Caco-2 (cell line): ENCODE measurements at regions not wholly inside any gene's neighbourhood (a gene's known extent, or its start where the extent isn't known, plus 50 kb on each side); places are given as distances from the start of the nearest gene placed in this dataset.

Experiments used
- BruUV-seq: library from RNA; stranded (reverse); fragments of 400-500 nt; replicated peaks from 2 replicates; lab custom pipeline; 2021; lab: Mats Ljungman, UMichigan
- CTCF ChIA-PET: fragments of 300-600 bp; sonication (Branson Sonifier 250); formaldehyde crosslinking; loops from one replicate; lab custom pipeline; 2022; ENCODE audit warnings: antibody characterized with exemption; lab: Charles Lee
- POLR2A ChIA-PET: fragments of 300-600 bp; sonication (Branson Sonifier 250); formaldehyde crosslinking; loops from one replicate; lab custom pipeline; 2022; ENCODE audit warnings: antibody characterized with exemption; lab: Charles Lee
- DNase-seq, 2 experiments: peaks; one replicate each; pipeline versions ENCODE4 v3.0.0 to v3.0.0-alpha.2; 2020 to 2022
- H3K27me3 ChIP-seq: replicated peaks from 2 replicates; pipeline ENCODE4 v1.6.0; 2011; ENCODE audit warnings: low read length; ENCODE audit not compliant: control insufficient read depth, insufficient read depth
- H3K36me3 ChIP-seq: 2 replicates; pipeline ENCODE4 v1.5.1; 2011; ENCODE audit warnings: low read length; ENCODE audit not compliant: control insufficient read depth, insufficient read depth
- H3K4me1 ChIP-seq: fragments of 250-450 bp; sonication (Bioruptor Pico); 2 replicates; pipeline ENCODE4 v1.5.1; 2020; ENCODE audit warnings: mild to moderate bottlenecking
- H3K4me3 ChIP-seq: 2 replicates; pipeline ENCODE4 v1.5.1; 2011; ENCODE audit warnings: low read depth, mild to moderate bottlenecking, control low read depth, low read length
- H3K9me3 ChIP-seq: fragments of 250-450 bp; sonication (Bioruptor Pico); 2 replicates; pipeline ENCODE4 v1.5.1; 2020; ENCODE audit warnings: mild to moderate bottlenecking, moderate library complexity
- H3K27ac Mint-ChIP-seq: one replicate; pipeline ENCODE4 v1.8.0; 2022; ENCODE audit warnings: mixed read lengths; ENCODE audit not compliant: unreplicated experiment
- H3K27me3 Mint-ChIP-seq: one replicate; pipeline ENCODE4 v1.8.0; 2022; ENCODE audit warnings: mixed read lengths; ENCODE audit not compliant: insufficient read depth, unreplicated experiment
- H3K36me3 Mint-ChIP-seq: one replicate; pipeline ENCODE4 v1.8.0; 2022; ENCODE audit warnings: mild to moderate bottlenecking, mixed read lengths; ENCODE audit not compliant: insufficient read depth, unreplicated experiment
- H3K4me1 Mint-ChIP-seq: one replicate; pipeline ENCODE4 v1.8.0; 2022; ENCODE audit warnings: low read depth, mixed read lengths; ENCODE audit not compliant: unreplicated experiment
- H3K4me3 Mint-ChIP-seq: one replicate; pipeline ENCODE4 v1.8.0; 2022; ENCODE audit warnings: mild to moderate bottlenecking, moderate library complexity, mixed read lengths; ENCODE audit not compliant: unreplicated experiment
- H3K9me3 Mint-ChIP-seq: one replicate; pipeline ENCODE4 v1.8.0; 2022; ENCODE audit warnings: mixed read lengths; ENCODE audit not compliant: unreplicated experiment
- intact Hi-C: fragments of 100-400 bp; cut with micrococcal nuclease; formaldehyde crosslinking; loops from one replicate; pipeline ENCODE4 v1.10.0; 2022; ENCODE audit not compliant: unreplicated experiment
- TF ChIP-seq, protein P1 (sequence below), 2 experiments: fragments of 200-600 bp in 1 of 2; IDR thresholded peaks; 1 replicate in 1 of 2; 2 replicates in 1 of 2; pipeline versions ENCODE4 v1.5.1 to v1.8.0; 2011 to 2022; ENCODE audit warnings: antibody characterized with exemption in 1 of 2, control low read depth in 1 of 2, inconsistent platforms in 1 of 2, low read depth in 1 of 2, low read length in 1 of 2, mild to moderate bottlenecking in 1 of 2, moderate library complexity in 1 of 2; ENCODE audit not compliant: insufficient read depth in 1 of 2, severe bottlenecking in 1 of 2, unreplicated experiment in 1 of 2

GRCh38 chr10:130985158-130985753 is 326.3 kb downstream of the TCERG1L start:
- CTCF ChIA-PET = no interaction called here

DNA sequence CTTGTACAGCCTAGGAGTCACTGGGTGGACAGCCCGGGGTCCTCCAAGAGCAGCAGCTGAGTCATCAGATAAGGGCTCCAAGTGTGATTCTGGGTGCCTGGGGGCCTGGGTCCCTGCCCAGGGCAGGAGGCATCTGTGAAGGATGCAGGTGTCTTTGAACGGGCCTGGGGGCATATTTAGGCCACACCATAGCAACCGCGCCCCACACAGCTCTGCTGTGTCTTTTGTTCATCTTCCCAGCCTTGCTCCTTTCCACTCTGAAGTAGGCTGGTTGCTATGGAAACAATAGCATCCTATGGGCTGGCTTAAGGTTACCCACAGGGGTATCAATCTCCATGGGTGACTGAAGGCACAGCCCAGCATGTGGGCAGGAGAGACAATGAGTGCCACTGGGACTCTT is 324.7 kb downstream of the TCERG1L start:
- no peaks in the 10 kb centered on the region for H3K4me1 ChIP-seq
- Mint-ChIP-seq H3K27ac (no peak overlapping the region), H3K36me3 (no peaks in the 10 kb centered on the region), H3K27me3 (peaks cover 2% of the 10 kb centered on the region), H3K4me1 (no peaks in the 10 kb centered on the region), H3K9me3 (peaks cover 22% of the 10 kb centered on the region), H3K4me3 (no peak overlapping the region)
- TF ChIP-seq, protein P1, sequence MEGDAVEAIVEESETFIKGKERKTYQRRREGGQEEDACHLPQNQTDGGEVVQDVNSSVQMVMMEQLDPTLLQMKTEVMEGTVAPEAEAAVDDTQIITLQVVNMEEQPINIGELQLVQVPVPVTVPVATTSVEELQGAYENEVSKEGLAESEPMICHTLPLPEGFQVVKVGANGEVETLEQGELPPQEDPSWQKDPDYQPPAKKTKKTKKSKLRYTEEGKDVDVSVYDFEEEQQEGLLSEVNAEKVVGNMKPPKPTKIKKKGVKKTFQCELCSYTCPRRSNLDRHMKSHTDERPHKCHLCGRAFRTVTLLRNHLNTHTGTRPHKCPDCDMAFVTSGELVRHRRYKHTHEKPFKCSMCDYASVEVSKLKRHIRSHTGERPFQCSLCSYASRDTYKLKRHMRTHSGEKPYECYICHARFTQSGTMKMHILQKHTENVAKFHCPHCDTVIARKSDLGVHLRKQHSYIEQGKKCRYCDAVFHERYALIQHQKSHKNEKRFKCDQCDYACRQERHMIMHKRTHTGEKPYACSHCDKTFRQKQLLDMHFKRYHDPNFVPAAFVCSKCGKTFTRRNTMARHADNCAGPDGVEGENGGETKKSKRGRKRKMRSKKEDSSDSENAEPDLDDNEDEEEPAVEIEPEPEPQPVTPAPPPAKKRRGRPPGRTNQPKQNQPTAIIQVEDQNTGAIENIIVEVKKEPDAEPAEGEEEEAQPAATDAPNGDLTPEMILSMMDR (IDR thresholded peaks at IDR 0.05; ENCODE audit: insufficient read depth in 1 of 2, low read depth in 1 of 2, low read length in 1 of 2, severe bottlenecking in 1 of 2, unreplicated experiment in 1 of 2) = no peak
- ChIA-PET CTCF (no interaction called here), POLR2A (no interaction called here)
- no TSS peak for BruUV-seq
- H3K36me3 ChIP-seq = no peaks in the 10 kb centered on the region
- no peaks in the 10 kb centered on the region for H3K9me3 ChIP-seq
- intact Hi-C loops = no loop called here
- no peaks in the 10 kb centered on the region for H3K27me3 ChIP-seq
- no peak overlapping the region for H3K4me3 ChIP-seq
- no peak for DNase-seq

More at GRCh38 chr10:130985158-130985753, 326.3 kb downstream of the TCERG1L start:
- Mint-ChIP-seq H3K4me3 (no peak overlapping the region), H3K4me1 (no peaks in the 10 kb centered on the region), H3K27ac (no peak overlapping the region), H3K9me3 (peaks cover 22% of the 10 kb centered on the region), H3K27me3 (peaks cover 2% of the 10 kb centered on the region), H3K36me3 (no peaks in the 10 kb centered on the region)
- H3K27me3 ChIP-seq = no peaks in the 10 kb centered on the region
- intact Hi-C loops = no loop called here
- H3K36me3 ChIP-seq = no peaks in the 10 kb centered on the region
- DNase-seq = no peak
- BruUV-seq = no TSS peak
- no peaks in the 10 kb centered on the region for H3K9me3 ChIP-seq
- TF ChIP-seq, protein P1 (IDR thresholded peaks at IDR 0.05; ENCODE audit: insufficient read depth in 1 of 2, low read depth in 1 of 2, low read length in 1 of 2, severe bottlenecking in 1 of 2, unreplicated experiment in 1 of 2) = no peak
- H3K4me1 ChIP-seq = no peaks in the 10 kb centered on the region
- POLR2A ChIA-PET = no interaction called here
- H3K4me3 ChIP-seq = no peak overlapping the region

DNA sequence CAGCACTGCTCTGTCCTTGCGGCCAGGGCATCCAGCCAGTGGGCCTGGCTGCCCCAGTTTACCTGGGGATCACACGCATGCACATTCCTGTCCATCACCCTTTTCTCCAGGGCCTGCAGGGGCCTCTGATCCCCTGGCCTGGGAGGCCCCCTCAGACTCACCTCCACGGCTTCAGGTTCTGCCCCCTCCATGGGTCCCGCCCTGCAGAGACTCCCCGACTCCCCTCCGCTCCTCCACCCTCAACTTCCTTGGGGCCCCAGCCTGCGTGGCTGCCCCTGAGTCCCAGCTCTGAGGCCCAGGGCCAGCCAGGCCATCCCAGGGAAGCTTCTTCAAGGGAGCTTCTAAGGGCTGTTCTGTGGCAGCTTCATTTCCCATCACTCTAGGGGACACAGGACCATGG is 324.1 kb downstream of the TCERG1L start:
- no peaks in the 10 kb centered on the region for H3K4me1 Mint-ChIP-seq
- Histone ChIP-seq H3K4me3 (no peak overlapping the region), H3K27me3 (no peaks in the 10 kb centered on the region), H3K36me3 (no peaks in the 10 kb centered on the region), H3K9me3 (no peaks in the 10 kb centered on the region), H3K4me1 (no peaks in the 10 kb centered on the region)
- no peak overlapping the region for H3K4me3 Mint-ChIP-seq
- peaks cover 4% of the 10 kb centered on the region for H3K27me3 Mint-ChIP-seq
- H3K36me3 Mint-ChIP-seq = no peaks in the 10 kb centered on the region
- BruUV-seq = no TSS peak
- intact Hi-C loops = no loop called here
- TF ChIP-seq, protein P1 (IDR thresholded peaks at IDR 0.05; ENCODE audit: insufficient read depth in 1 of 2, low read depth in 1 of 2, low read length in 1 of 2, severe bottlenecking in 1 of 2, unreplicated experiment in 1 of 2) = no peak
- ChIA-PET CTCF (no interaction called here), POLR2A (no interaction called here)
- H3K9me3 Mint-ChIP-seq = peaks cover 19% of the 10 kb centered on the region
- H3K27ac Mint-ChIP-seq = no peak overlapping the region
- no peak for DNase-seq
